Activated CD4-positive, alpha-beta T cell treated with anti-CD3 and anti-CD28 coated beads, Interleukin-2, amount 50 U/mL, for 4 hours (primary cell): ENCODE measurements at regions not wholly inside any gene's neighbourhood (a gene's known extent, or its start where the extent isn't known, plus 50 kb on each side); places are given as distances from the start of the nearest gene placed in this dataset.

Source experiments
- DNase-seq, 2 experiments: peaks; one replicate each; pipeline ENCODE4 v3.0.0-alpha.2; 2020

DNA sequence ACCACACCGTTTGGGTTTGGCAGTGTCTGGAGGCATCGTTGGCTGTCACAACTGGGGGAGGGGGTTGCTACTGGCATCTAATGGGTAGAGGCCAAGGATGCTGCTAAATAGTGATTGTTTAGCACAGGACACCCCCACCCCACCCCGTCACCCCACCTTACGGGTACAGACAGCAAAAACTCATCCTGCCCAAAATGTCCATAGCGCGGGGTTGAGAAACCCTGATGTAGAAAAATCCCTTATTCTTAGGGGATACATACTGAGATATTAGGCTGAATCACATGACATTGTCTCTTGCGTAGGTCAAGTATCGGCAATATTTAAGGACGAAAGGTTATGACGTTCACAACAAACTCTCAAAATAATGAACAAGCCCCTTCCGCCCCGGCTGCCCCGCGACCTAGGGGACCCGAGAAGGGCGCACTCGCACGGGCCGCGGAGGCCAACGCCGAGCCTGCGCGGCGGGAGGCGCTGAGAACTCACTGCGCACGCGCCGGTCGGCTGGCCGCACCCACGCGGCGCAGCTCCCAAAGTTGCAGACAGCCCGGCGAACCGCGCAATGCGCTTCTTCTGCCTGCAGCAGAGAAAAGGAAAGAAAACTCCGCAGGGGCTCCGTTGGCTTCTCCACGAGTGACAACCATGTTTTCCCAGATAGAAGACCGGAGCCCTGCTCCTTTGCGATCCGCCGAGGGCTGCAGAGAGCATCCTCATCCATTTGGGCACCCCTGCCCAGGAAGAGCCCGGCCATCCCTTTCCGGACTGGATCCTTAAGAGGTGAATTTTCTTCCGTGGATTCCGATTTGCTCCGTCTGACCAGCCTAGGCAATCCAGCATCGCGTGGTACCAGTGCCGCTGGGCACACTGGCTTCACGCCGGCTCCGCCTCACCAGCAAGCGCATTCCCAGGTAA lies 136.8 kb upstream of the CCDC54 start:
- peak; percentile 55 to 62 for DNase-seq

DNA sequence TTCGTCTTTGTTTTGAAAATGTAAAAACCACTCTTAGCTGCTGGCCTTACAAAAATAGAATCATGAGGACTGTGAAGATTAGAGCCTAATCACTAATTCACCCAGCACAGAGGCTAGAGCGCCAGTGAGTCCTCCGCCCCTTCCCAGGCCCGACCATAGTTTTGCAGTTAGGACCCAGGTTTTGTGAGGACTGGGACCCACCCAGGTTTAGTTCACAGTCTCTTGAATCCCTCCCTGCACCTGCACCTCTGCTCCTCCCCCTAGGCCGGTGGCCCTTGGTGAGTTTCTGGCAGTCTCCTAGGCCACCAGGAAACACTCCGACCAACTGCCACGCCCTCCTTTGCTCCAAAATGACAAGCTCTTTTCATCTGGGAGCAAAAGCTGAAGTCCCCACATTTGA lies 136.0 kb upstream of the CCDC54 start:
- DNase-seq, result no peak

DNA sequence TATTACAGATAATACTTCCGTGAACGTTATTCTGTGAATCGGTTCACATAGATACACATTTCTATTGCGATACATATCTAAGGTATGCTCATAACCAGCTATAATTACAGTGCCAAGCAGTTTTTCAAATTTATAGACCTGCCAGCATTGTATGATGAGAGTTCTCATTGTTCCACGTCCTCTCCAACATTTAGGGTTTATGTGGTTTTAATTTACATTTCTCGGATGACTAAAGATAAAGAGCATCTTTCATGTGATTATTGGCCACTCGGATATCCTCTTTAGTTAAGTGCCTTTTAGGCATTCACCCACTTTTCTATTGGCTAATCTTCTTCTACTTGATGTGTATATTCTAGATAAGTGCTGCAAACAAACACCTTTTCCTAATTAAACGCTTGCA lies 134.7 kb upstream of the CCDC54 start:
- no peak for DNase-seq

DNA sequence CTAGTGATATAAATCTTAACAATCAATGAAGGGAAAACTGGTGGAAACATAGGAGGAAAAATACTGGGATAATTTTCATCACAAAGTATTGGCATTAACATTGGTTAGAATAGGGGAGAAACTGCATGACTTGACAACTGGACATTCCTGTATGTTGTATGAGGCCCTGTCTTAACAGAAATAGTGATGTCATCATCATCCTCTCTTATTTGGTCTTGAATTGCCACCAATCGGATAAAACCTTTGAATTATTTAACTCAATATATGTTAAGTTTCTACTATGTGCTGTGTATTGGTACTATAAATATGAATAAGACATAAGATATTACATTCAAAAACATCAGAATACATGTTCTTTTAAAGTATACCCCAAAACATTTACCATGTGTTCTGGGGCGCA lies 130.1 kb upstream of the CCDC54 start:
- no peak for DNase-seq

GRCh38 chr3:107249132-107249531 lies 128.1 kb upstream of the CCDC54 start:
- DNase-seq, result no peak

DNA sequence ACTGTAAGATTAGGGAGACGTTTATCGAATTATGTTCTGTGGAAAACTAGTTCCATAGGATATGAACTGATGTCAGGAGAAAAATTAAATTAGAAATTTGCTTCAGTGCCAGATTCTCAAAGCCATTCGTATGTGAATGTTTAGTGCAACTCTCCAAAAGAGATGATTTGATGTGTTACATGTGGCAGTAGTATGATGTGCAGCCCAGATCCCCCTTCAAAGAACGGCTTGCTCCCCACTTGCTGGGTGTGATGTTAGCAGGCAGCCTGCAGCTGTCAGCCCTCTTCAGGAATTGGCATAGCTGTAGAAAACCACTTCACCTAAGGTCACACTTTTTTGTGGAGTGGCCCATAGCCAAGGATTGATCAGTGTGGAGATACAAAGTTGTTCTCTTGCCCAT lies 127.0 kb upstream of the CCDC54 start:
- no peak for DNase-seq

DNA sequence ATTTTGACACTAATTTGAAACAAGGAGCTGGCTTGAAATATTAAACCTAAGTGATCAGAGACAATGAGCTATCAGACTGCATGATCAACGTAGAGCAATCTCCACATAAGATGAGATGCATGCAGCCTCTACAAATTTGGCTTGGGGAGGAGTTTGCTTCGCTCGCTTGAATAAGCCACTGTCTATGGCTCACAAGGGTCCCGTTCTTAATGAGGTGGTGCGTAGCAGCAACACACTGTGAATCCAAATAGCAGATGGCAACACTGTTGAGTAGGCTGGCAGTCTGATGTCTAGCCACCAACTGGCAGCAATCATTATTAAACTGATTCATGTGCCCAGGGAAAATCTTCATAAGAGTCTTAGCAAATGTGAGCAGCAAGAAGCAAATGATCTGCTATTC lies 125.4 kb upstream of the CCDC54 start:
- no peak for DNase-seq

GRCh38 chr3:107256963-107257362 lies 120.3 kb upstream of the CCDC54 start:
- no peak for DNase-seq

DNA sequence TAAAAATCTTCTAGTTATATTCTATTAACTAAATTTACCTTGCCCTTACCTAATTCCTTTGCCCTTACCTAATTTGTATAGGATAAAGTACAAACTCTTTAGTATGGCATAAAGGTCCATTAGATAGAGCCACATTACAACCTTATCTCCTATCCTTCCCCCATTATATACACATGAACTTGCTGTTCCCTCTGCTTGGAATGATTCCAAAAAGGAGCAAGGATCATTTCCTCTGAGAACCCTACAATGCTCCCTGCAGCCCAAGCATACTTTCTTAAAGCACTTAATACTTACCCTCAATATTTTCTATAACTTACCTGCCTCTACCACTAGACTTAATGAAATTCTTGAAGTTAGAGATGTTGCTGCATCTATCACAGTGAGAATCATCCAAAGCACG lies 118.9 kb upstream of the CCDC54 start:
- no peak for DNase-seq

DNA sequence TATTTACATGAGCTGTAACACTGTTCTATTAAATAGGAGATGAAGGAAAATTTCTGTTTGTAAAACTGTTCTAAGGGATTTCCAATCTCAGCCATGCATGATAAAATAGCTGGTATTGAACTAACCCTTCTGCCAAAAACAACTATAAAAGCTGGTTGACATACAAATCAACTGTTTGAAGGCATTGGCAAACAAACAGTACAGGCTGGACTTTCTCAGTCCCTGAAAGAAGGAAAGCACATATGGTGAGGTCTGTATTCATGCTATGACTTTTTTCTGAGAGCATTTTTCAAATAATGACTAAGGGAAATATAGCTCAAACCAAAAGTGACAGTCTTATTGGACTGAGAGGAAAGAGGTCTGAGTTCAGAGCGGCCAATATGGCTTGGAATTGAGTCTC lies 117.0 kb upstream of the CCDC54 start:
- DNase-seq, result no peak

GRCh38 chr3:107263269-107264021 lies 113.8 kb upstream of the CCDC54 start:
- no peak for DNase-seq

GRCh38 chr3:107264888-107265287 lies 112.4 kb upstream of the CCDC54 start:
- DNase-seq, result no peak

- DNase-seq, result no peak
Measured at GRCh38 chr3:107265526-107265925, 111.7 kb upstream of the CCDC54 start.

GRCh38 chr3:107268469-107268868 lies 108.8 kb upstream of the CCDC54 start:
- DNase-seq, result no peak

GRCh38 chr3:107269136-107269535 lies 108.1 kb upstream of the CCDC54 start:
- no peak for DNase-seq

GRCh38 chr3:107271787-107272387 lies 105.4 kb upstream of the CCDC54 start:
- no peak for DNase-seq

DNA sequence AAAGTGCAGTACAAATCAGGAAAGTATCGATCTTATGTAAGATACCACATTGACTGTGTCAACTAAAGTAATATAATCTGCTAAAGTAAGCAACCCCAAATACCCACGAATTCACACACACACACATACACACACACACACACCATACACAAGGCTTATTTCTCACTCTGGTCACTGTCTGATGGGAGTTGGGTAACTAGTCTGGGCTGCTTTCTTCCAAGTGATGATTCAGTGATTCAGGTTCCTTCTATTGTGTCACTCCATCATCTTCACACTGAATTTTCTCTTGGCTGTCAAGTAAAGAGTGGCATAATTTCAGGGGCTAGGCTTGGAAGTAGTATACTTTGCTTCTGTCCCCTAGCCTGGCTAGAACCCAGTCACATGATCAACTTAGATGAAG lies 104.8 kb upstream of the CCDC54 start:
- no peak for DNase-seq

GRCh38 chr3:107272885-107273284 lies 104.4 kb upstream of the CCDC54 start:
- DNase-seq, result no peak

DNA sequence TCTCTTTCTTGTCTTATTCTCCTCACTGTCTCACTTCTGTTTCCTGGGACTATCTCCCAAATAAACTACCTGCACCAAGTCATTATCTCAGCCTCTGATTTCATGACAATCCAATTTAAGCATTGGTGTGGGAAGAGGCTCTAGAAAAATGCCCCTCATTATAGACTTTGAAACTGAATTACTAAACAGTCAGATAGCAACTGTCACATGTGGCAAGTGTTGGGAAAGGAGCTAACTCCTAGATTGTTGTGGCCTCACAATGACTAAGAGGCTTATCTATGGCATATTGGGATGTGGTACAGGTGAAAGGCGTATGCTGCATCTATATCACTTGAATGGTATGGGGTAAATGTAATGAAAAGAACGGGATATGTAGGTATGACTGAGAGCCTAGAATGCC lies 103.5 kb upstream of the CCDC54 start:
- DNase-seq, result no peak

DNA sequence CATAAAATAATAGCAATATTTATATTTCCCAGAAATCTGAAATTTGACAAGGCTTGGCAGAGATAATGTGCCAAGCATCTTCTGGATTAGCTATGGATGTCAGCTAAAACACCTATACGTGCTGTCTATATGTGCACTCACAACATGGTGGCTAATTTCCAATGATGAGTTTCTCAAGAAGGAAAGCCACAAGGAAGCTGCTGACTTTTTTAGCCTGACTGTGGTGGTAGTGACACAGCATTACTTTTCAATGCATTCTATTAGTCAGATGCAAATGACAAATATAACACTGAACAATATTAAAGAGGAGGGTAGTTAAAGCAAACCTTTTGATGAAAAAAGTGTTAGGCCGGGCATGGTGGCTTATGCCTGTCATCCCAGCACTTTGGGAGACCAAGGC lies 101.7 kb upstream of the CCDC54 start:
- DNase-seq, result no peak

DNA sequence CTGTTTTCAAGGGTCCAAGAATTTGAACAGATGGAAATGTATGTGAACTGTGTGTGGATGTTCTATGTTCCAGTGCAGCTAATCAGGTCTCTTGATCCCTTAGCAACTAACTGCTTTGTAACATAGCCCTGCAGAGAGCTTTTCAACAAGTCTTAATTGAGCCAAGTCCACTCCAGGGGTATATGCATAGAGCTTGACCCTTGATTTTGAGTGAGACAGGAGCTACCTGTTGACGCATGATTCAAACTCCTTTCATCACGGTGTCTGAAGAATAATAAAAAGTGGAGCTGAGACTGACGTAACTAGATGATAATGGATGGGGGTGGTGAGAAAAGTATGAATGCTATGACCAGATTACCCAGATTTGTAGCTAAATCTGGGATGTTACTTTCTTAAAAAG lies 93.3 kb upstream of the CCDC54 start:
- DNase-seq, result no peak

DNA sequence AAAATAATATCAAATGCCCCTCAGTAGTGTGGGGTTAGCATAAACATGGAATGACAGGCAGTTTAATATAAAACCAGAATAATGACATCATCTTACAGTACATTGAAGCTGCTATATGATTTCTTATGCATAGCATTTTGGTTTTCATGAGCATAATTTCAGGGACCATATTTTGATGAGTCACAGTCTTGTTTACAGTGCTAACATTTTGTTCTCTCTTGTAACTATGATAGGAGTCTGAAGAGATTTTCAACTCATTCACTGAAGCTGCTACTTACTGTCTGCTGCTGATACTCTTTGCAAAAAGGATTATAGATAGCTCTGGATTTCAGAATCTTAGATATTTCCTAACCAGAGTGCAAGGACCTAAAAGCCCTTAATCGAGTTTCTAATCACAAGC lies 92.6 kb upstream of the CCDC54 start:
- no peak for DNase-seq

- DNase-seq, result no peak
Measured at GRCh38 chr3:107285197-107285596, 92.0 kb upstream of the CCDC54 start.

- DNase-seq, result no peak
Measured at GRCh38 chr3:107289354-107289753, 87.9 kb upstream of the CCDC54 start.
